Panc1 (cell line): ENCODE measurements at regions not wholly inside any gene's neighbourhood (a gene's known extent, or its start where the extent isn't known, plus 50 kb on each side); places are given as distances from the start of the nearest gene placed in this dataset.

Experiments
- CTCF ChIP-seq: fragments of 450-650 bp; IDR thresholded peaks from 2 replicates; pipeline ENCODE4 v1.5.1; 2017; ENCODE audit warnings: mild to moderate bottlenecking
- POLR2AphosphoS5 ChIP-seq: IDR thresholded peaks from 2 replicates; pipeline ENCODE4 v1.6.1; 2012; ENCODE audit warnings: mild to moderate bottlenecking, low read depth, low read length, moderate library complexity
- REST ChIP-seq, 2 experiments: IDR thresholded peaks; 2 replicates each; pipeline ENCODE4 v1.6.1; 2011 to 2012; ENCODE audit warnings: low read depth in 2 of 2, control low read depth in 1 of 2, low read length in 1 of 2, mild to moderate bottlenecking in 1 of 2, moderate library complexity in 1 of 2; ENCODE audit not compliant: insufficient read depth in 1 of 2

- TF ChIP-seq CTCF (no peak), REST (IDR thresholded peaks at IDR 0.05; ENCODE audit: insufficient read depth in 1 of 2, low read depth in 2 of 2, low read length in 1 of 2) (no peak), POLR2AphosphoS5 (no peak)
Measured at GRCh38 chr6:164227952-164228522, 813.5 kb downstream of the QKI start.
